ENCODE measurements at regions not wholly inside any gene's neighbourhood (a gene's known extent, or its start where the extent isn't known, plus 50 kb on each side); places are given as distances from the start of the nearest gene placed in this dataset.

- TF ChIP-seq CTCF (IDR thresholded peaks at IDR 0.05), result no peak
- TF ChIP-seq POLR2A (IDR thresholded peaks at IDR 0.05), result no peak
Observed at GRCh38 chr4:188887905-188888304, 748.7 kb downstream of the TRIML1 start.
